SHP77 treated with DMSO at 0.1 percent for 48 hours (cell line): ENCODE measurements at regions not wholly inside any gene's neighbourhood (a gene's known extent, or its start where the extent isn't known, plus 50 kb on each side); places are given as distances from the start of the nearest gene placed in this dataset.
"Not testable (repeated sequence)": the region's sequence is repeated elsewhere in the genome, so short reads cannot be mapped to it uniquely, and the experiment has no call there.

Source experiments
- DNase-seq: peaks from one replicate; lab custom pipeline; 2025; lab: John Stamatoyannopoulos, UW

DNA sequence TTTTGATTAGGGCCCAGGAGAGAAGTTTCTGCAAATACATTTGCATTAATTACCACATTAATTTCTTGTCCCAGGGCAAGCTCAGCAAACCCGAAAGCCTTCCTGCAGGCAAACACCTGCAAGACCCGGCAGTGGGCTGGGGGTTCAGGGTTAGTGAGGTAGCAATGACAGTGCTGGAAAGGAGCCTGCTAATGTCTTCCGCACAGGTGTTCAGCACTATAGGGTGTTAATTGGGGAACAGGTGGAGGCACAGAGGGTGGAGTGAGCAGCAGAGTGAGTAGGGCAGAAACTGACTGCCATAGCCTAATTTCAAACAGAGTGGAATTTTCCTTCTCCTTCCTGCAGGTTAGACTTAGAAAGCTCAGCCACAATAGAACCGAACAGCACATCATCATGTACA is 50.9 kb upstream of the UBASH3B start:
- DNase-seq, result no peak

DNA sequence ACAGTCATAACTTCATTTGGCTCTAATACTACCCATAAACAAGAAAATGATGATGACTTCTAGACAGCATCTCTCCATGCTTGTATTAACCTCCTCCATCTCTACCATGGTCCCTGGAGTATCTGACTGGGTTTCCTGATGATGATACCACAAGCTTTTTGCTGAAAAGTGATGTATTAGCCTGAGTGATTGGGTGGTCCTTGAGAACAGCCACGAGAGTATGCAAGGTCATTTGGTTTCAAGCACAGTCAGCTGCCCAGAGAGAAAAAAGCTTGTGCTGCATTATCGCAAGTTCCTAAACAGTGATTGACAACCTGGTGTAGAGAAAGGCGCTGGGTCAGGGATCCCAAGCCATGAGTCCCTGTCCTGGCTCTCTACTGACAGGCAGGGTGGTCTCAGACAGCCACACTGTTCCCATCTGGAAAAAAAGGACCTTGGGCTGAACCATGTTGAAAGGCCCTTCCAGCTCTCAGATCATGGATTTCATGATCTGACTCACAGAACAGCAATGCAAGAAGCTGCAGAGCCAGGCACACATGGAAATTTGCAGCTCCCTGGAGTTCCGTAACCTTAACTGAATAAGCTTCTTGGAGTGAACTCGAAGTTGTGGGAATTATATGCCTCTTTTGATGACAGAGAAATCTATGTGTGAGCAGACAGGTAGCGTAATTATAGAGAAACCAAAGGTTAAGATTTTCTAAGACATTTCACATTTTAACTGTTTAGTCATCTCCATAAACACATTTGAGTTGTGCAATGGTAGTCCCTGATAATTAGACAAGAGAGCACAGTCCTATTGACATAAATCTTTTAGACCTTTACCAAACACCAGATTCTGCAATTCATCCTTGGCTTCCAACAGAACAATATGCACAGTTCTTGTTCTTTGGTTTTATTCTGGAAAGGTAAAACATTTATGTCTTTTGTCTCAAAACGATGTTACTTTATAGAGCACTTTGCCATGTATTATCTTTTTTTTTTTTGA is 54.1 kb upstream of the UBASH3B start:
- DNase-seq, result no peak

GRCh38 chr11:122600290-122600689 is 55.2 kb upstream of the UBASH3B start:
- DNase-seq, result no peak

GRCh38 chr11:122599434-122599833 is 56.1 kb upstream of the UBASH3B start:
- DNase-seq, result no peak

DNA sequence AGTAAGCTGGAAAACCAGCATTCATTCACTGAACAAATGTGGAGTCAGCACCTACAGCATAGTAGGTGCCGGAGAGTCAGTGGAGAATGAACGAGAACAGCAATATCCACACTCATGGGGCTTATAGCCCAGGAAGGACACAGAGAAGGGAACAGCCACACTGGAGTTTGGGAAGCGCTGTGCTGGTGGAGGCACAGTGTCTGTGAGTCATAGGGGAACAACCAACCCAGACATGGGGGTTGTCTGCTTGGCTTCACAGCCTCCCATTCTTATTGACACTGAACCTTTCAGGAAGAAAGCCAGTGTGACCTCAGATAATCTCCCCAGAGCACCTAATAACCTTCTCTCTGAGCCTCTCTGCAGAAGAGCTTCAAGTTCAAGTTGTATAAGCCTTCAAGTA is 56.6 kb upstream of the UBASH3B start:
- no peak for DNase-seq

- DNase-seq, result no peak
Measured at GRCh38 chr11:122597511-122597910, 58.0 kb upstream of the UBASH3B start.

DNA sequence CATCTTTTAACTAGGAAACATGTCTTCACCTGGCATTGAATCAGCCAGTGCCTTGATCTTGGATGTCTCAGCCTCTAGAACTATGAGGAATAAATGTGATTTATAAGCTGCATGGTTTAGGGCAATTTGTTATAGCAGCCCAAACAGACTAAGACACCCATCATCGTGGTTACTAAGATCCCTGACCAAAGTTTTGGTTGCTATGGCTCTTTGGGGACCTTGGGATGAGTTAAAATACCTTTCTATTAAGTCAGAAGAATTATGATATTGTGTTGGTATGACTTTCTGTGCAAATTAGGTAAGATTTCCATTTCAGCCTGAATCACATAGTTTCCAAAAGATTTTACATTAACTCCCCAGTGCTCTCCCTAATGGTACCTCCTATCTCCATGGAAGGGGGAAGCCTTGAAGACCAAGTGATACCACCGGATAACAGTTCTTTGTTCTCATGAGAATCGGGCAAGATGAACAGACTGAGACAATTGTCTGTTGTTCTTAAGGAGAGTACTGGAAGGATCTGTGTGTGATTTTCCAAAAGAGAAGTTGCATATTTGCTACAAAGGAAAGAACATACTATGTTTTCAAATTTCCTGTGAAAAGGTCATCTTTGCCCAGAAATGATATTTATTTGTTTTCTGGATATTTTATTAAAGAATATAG is 60.4 kb upstream of the UBASH3B start:
- no peak for DNase-seq

DNA sequence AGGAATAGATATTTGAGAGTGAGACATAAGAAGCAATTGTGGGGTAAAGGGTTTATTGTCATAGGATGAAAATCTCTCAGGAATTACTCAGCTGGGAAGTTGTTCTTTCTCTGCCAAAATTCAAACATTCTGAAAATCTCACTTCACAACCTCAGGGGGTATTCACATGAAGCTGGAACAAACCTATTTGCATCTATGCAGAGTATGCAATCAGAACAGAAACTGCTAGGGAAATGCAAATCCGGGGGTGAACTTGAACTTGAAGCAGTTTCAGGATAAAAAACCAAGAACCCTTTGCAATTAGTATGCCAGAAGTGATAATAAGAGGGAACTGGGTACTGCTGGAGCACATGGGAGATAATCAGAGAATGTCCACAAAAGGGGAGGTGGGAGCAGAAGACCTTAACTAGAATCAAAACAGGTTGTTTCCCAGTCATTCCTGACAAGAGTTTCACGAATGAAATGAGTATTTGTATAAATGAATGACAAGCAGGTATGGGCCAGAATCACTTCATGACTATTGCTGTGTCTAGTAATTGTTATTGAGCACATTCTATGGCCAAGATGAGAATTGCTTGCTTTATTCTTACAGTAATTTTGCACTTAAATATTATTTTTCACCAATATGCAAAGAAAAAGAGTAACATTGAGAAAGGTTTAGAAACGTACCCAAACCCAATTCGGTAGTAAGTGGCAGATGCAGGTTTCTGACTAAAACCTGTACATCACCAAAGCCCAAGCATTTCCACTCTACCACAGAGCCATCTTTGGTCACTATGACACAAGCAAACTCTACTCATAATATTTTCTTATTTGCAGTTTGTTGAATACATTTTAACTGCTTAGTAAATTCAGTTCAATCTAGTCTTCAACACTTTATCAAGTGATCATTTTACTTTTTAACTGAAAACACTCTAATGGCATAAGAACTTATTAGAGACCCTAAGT is 61.8 kb upstream of the UBASH3B start:
- DNase-seq, result no peak

GRCh38 chr11:122592641-122593040 is 62.9 kb upstream of the UBASH3B start:
- DNase-seq, result no peak

DNA sequence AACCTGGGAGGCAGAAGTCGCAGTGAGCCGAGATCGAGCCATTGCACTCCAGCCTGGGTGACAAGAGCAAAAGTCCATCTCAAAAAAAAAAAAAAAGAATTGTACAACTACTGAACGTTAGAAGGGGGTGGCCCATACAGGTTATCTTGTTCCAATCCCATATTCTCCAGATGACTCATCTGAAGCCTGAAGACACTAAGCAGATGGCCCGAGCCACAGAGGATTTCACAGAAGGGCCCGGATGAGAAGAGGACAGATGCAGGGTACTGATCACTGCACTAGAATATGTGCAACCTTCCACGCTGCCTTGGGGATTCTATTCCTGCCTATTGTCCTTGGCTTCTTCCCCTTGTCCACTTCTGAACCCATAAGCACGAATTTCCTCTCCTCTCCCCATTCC is 70.9 kb upstream of the UBASH3B start:
- no peak for DNase-seq

GRCh38 chr11:122580071-122580470 is 75.5 kb upstream of the UBASH3B start:
- DNase-seq, result not testable (repeated sequence)

DNA sequence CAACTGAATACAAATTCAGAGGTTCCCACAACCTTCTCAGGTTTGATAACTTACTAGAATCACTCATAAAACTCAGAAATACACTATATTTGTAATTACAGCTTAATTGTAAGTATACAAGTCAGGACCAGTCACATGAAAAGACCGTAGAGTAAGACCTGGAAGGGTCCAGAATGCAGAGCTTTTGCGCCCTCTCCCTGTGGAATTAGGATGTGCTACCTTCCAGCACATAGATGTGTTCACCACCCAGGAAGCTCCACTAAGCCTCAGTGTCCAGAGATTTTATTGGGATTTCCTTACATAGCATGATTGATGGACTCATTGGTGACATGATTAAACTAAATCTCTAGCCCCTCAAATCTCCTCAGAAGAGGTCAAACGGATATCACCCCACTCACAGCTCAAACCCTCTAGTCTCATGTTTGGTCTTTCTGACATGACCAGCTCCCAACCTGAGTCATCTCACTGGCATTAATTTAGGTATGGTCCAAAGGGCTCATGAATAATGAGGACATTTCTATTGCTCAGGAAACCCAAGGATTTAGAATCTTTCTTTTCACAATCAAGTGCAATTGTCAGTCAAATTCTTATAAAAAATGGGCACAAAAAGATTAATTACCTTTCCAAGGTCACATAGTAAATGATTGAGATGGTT is 77.2 kb upstream of the UBASH3B start:
- no peak for DNase-seq

- DNase-seq, result no peak
Measured at GRCh38 chr11:122572592-122572991, 82.9 kb upstream of the UBASH3B start.

GRCh38 chr11:122563761-122564160 is 91.8 kb upstream of the UBASH3B start:
- no peak for DNase-seq

DNA sequence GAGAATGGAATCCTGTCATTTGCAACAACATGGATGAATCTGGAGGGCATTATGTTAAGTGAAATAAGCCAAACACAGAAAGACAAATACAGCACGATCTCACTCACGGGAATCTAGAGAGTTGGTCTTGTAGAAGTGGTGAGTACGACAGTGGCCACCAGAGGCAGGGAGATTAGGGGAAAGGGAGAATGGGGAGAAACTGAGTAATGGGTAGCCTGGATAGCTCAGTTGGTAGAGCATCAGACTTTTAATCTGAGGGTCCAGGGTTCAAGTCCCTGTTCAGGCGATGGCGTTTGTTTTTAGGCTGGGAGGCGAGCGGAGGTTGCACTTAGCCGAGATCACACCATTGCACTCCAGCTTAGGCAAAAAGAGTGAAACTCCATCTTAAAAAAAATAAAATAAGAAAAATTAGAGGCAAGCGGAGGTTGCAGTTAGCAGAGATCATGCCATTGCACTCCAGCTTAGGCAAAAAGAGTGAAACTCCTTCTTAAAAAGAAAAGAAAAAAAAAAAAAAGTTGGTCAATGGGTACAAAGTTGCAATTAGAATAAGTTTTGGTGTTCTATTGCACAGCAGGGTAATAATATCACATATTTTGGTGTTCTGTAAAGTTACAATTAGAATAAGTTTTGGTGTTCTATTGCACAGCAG is 95.7 kb upstream of the UBASH3B start:
- DNase-seq, result no peak

DNA sequence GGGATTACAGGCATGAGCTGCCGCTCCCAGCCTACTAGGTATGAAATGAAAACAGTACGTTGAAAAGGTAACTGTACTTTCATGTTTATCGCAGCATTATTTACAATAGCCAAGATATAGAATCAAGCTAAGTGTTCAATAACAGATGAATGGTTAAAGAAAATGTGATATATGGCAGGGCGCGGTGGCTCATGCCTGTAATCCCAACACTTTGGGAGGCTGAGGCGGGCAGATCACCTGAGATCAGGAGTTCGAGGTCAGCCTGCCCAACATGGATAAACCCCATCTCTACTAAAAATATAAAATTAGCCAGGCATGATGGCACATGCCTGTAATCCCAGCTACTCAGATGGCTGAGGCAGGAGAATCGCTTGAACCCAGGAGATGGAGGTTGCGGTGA is 96.3 kb upstream of the UBASH3B start:
- DNase-seq, result not testable (repeated sequence)

GRCh38 chr11:122557163-122557562 is 98.4 kb upstream of the UBASH3B start:
- DNase-seq, result not testable (repeated sequence)

DNA sequence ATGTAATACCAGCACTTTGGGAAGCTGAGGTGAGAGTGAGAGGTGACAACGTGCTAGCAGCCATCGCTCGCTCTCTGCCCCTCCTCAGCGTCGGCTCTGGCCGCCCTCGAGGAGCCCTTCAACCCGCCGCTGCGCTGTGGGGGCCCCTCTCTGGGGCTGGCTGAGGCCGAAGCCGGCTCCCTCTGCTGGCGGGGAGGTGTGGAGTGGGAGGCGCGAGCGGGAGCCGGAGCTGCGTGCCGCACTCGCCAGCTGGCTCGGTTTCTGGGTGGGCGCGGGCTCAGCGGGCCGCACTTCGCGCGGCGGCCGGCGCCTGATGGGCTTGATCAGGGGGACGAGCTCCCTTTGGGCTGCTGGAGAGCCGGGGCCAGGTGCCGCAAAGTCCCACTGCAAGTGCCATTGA is 98.9 kb upstream of the UBASH3B start:
- no peak for DNase-seq

- DNase-seq, result no peak
Measured at GRCh38 chr11:122538060-122538459, 117.5 kb upstream of the UBASH3B start.

GRCh38 chr11:122524898-122525297 is 130.6 kb upstream of the UBASH3B start:
- DNase-seq, result no peak
